HG03095 (cell line): ENCODE measurements at regions not wholly inside any gene's neighbourhood (a gene's known extent, or its start where the extent isn't known, plus 50 kb on each side); places are given as distances from the start of the nearest gene placed in this dataset.
"Not testable (repeated sequence)": the region's sequence is repeated elsewhere in the genome, so short reads cannot be mapped to it uniquely, and the experiment has no call there.

Experiments
- ATAC-seq: cut with Tn5 transposase; IDR thresholded peaks from one replicate; pipeline ENCODE4 v1.9.1; 2021; ENCODE audit warnings: moderate library complexity; ENCODE audit not compliant: unreplicated experiment

- no peak for ATAC-seq
Measured at GRCh38 chr2:134009440-134009839, 244.4 kb upstream of the MGAT5 start.

- not testable (repeated sequence) for ATAC-seq
Measured at GRCh38 chr2:134009906-134010305, 244.0 kb upstream of the MGAT5 start.

GRCh38 chr2:134011936-134012586 lies 241.8 kb upstream of the MGAT5 start:
- no peak for ATAC-seq

GRCh38 chr2:134014196-134014960 lies 239.5 kb upstream of the MGAT5 start:
- no peak for ATAC-seq

GRCh38 chr2:134019871-134020270 lies 234.0 kb upstream of the MGAT5 start:
- no peak for ATAC-seq

- ATAC-seq = no peak
Measured at GRCh38 chr2:134020608-134021007, 233.3 kb upstream of the MGAT5 start.

- peak; percentile 92 for ATAC-seq
Measured at GRCh38 chr2:134021830-134022524, 231.9 kb upstream of the MGAT5 start.

GRCh38 chr2:134023854-134024253 lies 230.0 kb upstream of the MGAT5 start:
- ATAC-seq = no peak

GRCh38 chr2:134027980-134028379 lies 225.9 kb upstream of the MGAT5 start:
- ATAC-seq = no peak

GRCh38 chr2:134029418-134029817 lies 224.5 kb upstream of the MGAT5 start:
- no peak for ATAC-seq

GRCh38 chr2:134031539-134031938 lies 222.3 kb upstream of the MGAT5 start:
- no peak for ATAC-seq

GRCh38 chr2:134035605-134036370 lies 218.1 kb upstream of the MGAT5 start:
- ATAC-seq = no peak

- ATAC-seq = no peak
Measured at GRCh38 chr2:134039912-134040581, 213.8 kb upstream of the MGAT5 start.

GRCh38 chr2:134040626-134041172 lies 213.2 kb upstream of the MGAT5 start:
- not testable (repeated sequence) for ATAC-seq

- no peak for ATAC-seq
Measured at GRCh38 chr2:134041877-134042276, 212.0 kb upstream of the MGAT5 start.

GRCh38 chr2:134043028-134043427 lies 210.8 kb upstream of the MGAT5 start:
- ATAC-seq = not testable (repeated sequence)

GRCh38 chr2:134052173-134052572 lies 201.7 kb upstream of the MGAT5 start:
- no peak for ATAC-seq

GRCh38 chr2:134056173-134056572 lies 197.7 kb upstream of the MGAT5 start:
- no peak for ATAC-seq

- not testable (repeated sequence) for ATAC-seq
Measured at GRCh38 chr2:134061066-134061465, 192.8 kb upstream of the MGAT5 start.

- not testable (repeated sequence) for ATAC-seq
Measured at GRCh38 chr2:134062235-134062634, 191.6 kb upstream of the MGAT5 start.
